GM18511 (cell line): ENCODE measurements at regions not wholly inside any gene's neighbourhood (a gene's known extent, or its start where the extent isn't known, plus 50 kb on each side); places are given as distances from the start of the nearest gene placed in this dataset.
"Not testable (repeated sequence)": the region's sequence is repeated elsewhere in the genome, so short reads cannot be mapped to it uniquely, and the experiment has no call there.

Experiments used
- ATAC-seq: cut with Tn5 transposase; IDR thresholded peaks from one replicate; pipeline ENCODE4 v1.9.1; 2021; ENCODE audit warnings: mild to moderate bottlenecking, moderate library complexity; ENCODE audit not compliant: unreplicated experiment

DNA sequence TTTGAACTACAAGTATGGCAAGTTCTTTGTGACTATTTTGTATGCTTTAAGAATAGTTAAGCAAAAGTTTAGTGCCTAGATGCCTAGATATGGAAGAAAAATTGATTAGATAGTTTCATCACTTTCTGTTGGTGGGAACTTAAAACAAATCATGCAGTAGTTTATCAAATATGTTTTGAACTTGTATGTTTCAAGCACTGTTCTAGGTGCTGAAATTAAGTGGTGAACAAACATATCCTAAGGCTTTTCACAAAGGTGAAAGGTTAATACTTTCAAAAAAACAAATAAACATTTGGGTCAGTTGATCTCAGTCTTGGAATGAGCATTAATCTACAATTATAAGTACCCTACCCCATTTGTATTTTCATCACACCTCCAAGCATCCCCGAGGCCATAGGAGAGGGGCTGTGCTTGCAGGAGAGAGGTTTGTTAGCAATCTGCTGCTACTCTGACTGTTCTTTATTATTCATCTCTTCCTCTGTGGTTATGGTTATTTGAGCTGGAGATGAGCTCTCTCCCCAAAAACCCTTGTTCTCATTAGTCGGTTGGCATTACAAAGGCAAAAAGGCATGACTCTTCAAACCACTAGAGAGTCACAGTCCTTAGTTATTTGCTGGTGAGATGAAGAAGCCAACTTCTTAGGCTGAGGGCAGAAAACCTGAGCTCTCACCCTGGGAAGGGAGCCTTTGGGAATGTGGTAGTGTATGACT, 103.9 kb upstream of the FHL2 start:
- ATAC-seq: no peak

GRCh38 chr2:105498281-105498846, 99.5 kb upstream of the FHL2 start:
- no peak for ATAC-seq

GRCh38 chr2:105497094-105497493, 98.2 kb upstream of the FHL2 start:
- ATAC-seq: no peak

DNA sequence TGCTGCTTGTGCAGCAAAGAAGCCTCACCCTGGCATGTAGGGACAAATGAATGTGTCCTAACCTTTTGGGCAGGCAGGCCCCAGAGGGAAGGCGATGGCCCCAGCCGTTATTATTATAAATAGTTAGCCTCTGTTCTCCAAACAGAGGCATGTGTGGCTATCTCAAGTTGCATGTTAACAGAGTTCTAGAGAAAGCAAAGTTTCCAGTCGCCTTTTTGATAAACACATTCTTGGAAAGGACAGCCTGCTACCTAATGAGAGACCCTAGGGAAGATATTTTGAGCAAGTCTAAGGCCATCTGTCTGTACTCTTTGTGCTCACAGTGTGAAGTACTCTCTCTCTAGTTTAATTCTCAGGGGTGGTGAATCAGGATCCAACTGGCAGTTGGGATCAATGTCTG, 97.4 kb upstream of the FHL2 start:
- no peak for ATAC-seq

DNA sequence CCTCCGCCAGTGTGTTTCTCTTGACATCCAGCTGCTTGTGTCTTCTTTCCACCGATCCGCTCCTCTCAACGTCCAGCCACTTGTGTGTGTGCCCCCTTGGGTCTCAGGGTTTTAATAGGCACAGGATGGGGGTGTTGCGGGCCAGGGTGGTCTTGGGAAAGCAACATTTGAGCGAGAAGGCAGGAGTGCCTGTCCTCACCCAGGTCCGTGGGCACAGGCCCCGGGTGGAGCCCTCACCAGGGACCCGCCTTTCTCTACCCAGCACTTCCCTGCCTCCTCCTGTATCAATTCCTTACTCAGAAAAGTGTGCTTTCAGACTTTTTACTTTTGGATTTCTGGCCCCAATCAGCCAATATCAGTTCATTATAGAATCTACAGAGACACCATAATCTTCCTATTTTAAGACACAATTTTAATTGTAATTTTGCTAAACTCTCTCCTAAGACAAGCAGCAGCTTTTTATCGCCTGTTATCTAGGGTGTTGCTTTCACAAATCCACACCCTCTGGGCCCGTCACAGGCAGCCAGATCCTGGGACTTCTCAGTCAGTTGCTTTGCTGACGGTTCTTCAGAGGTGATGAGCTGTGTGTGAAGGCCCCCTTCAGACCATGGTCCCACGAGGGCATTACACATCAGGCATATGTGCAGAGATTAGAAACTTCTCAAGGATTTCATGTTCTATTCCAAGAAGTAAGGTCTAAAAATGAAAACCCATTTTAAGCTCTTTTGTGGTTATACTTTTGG, 96.0 kb upstream of the FHL2 start:
- ATAC-seq: no peak

DNA sequence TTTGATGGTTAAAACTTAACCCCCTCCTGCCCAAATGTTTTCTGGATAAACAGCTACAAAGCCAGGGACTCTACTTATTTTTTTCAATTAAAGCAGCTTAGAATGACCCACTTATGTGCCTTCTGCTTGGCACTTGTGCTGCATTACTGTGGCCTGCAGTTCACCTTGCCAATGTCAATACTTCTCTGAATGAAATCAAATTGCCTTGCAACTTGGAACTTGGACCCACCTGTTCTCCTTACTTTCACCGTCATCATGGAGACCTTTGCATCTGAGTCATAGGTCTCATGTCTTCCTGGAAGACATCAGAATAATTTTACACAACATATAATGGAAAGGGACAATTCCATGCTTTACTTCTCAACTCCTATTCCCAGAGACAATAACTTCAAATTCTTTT, 92.1 kb upstream of the FHL2 start:
- ATAC-seq: no peak

DNA sequence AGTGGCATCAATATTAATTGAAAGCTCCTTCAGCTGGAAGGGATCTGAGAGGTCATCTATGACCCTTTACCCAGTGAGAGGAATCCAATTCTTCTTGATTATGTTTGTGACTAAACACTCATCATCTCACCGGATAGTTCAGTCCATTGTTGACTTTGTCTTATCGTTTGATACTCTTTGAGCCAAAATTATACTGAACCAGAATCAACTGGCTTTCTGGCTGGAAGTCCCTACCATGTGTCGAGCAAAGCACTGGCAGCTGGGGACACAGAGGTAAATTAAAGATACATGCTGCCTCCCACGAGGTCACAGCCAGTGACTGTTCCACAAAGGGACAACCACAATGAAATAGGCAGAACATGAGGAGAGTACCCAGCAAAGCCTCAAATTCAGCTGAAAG, 91.4 kb upstream of the FHL2 start:
- no peak for ATAC-seq

DNA sequence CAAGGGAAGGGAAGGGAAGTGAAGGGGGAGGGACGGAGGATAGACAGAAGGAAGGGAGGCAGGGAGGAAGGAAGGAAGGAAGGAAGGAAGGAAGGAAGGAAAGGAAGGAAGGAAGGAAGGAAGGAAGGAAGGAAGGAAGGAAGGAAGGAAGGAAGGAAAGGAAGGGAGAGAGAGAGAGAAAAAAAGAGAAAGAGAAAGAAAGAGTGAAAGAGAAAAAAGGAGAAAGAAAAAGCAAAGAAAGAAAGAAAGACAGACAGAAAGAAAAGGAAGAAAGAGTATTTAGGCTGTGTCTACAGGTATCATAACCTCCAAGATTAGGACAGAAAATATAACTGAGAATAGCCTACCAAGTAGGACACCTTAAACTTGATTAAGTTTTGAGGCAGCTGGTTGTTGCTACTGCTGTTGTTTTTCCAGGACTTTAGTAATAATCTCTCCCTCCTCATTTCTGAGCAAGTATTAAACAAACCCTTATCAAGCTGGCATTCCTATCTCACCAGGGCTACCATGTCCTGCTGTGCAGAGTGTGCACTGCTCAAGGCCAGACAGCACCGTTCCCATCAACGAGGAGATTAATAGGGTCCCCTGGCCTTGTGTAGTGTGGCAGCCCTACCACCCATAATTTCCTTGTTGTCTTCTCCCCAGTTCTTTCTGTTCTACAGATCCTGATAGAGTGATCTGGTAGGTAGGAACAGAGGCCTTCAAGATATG, 90.5 kb upstream of the FHL2 start:
- no peak for ATAC-seq

GRCh38 chr2:105488285-105488684, 89.4 kb upstream of the FHL2 start:
- no peak for ATAC-seq

GRCh38 chr2:105487142-105488069, 88.6 kb upstream of the FHL2 start:
- ATAC-seq: no peak

- ATAC-seq: no peak
Measured at GRCh38 chr2:105486762-105487141, 87.9 kb upstream of the FHL2 start.

DNA sequence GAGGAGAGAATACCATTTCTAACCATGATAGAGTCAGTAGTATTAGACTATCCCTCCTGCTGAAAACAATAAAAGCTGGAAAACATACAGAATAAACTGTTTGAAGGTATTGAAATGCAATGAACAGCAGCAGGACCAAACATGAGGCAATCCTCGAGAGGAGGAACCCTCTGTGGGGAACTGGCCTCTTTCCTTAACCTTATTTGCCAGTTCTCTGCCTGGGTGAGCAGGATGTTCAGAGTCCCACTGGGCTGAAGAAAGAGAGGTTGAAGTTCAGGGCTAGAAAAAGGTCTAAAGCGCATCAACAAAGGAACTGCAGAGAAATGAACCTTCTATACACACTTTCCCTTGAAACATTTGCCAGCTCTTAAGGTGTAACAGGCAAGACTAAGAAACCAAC, 79.8 kb upstream of the FHL2 start:
- ATAC-seq: no peak

GRCh38 chr2:105477050-105477620, 78.3 kb upstream of the FHL2 start:
- ATAC-seq: not testable (repeated sequence)

- no peak for ATAC-seq
Measured at GRCh38 chr2:105473011-105473410, 74.2 kb upstream of the FHL2 start.

GRCh38 chr2:105470979-105471378, 72.1 kb upstream of the FHL2 start:
- no peak for ATAC-seq

DNA sequence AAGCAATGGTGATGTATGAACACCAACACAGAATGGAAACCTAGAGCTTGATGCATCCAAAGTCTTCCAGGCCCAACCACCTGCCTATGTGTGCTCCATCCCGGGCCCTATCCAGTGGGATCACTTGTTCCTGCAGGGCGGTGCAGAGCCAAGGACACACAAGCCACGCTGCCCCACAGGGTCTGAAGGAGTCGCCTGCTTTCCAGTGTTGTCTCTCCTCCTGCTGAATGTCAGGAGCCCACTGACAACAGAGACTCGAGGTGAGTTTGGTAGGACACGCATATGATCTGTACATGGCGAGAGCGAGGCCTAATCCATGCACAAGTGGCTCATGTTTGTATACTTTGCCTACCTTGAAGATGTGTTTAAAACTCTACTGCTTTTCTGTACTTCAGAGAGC, 70.9 kb upstream of the FHL2 start:
- no peak for ATAC-seq

DNA sequence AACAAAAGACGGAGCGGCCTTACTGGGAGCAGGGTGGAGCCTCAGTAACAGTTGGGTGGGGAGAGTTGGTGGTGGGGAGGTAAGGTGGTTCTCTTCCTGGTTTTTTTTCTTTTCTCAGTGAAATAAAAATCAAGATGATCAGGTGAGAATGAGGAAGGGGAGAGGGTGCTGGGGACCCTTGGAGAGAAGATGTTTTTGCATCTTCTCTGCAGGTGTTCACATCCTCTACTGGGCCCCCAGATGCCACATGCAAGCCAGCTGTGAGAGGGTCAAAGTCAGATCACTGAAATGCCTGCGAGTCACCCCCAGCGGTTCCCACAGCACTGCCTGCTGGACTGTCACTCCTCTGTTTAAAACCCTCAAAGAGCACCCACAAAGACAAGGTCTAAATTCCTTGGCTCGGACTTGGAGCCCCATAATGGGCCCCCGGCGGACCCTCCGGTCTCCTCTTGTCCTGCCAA, 69.8 kb upstream of the FHL2 start:
- ATAC-seq: no peak

- no peak for ATAC-seq
Measured at GRCh38 chr2:105464325-105464724, 65.5 kb upstream of the FHL2 start.

DNA sequence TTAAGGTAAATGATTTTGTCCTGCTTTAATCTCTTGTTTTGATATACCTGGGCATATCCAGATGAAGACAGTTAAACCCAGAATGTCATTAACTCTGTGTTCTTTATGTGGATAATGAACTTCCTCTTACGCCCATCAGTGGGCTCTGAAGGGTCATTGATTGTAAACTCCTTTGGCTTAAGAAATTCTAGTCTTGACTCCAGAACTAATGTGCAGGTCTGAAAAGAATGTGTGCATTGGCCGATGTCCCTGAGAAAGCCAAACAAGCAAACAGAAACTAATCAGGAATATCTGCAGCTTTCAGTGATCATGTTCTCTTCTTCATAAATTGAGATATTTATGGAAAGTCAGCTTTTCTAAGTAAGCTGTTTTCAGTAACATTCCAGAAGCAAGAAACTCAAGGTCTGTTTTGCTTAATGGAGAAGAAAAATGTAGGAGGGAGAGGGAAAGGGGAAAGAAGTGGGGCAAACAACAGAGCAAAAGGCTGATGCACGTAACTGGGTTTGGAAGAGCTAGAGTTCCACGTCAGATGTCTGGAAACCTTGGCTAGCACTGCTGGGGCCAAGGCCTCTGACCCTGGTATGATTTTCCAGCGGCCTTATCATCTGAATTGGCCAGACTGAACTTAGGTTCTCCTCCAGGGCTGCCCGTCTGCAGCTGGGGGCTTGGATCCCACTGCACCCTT, 61.3 kb upstream of the FHL2 start:
- no peak for ATAC-seq

DNA sequence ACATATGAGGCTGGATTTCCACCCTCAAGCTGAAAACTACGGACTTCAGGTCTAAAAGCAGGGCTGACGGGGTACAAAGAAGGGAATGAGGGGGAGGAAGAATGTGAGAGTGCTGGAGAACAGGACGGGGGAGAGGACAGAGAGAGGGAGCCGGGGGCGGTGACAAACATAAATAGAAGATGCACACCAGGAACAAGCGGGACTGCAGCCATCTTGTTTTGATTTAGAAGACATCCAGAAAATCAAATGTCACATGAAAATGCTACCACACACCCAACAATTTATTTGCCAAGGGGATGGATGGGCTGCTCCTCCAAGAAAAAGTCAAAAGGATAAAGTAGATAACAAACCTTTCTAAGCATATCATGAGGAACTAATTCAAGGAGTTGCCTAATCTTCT, 59.2 kb upstream of the FHL2 start:
- ATAC-seq: no peak
